GM18507 (cell line): ENCODE measurements at regions not wholly inside any gene's neighbourhood (a gene's known extent, or its start where the extent isn't known, plus 50 kb on each side); places are given as distances from the start of the nearest gene placed in this dataset.

ENCODE experiments used
- DNase-seq: peaks from one replicate; pipeline ENCODE4 v3.0.0; 2011; ENCODE audit warnings: low read depth; ENCODE audit not compliant: insufficient read length; ENCODE audit errors: extremely low spot score
- FAIRE-seq: peaks from 2 replicates; lab custom pipeline; 2011; peaks lifted over from hg19 to GRCh38; lab: Jason Lieb, UNC

DNA sequence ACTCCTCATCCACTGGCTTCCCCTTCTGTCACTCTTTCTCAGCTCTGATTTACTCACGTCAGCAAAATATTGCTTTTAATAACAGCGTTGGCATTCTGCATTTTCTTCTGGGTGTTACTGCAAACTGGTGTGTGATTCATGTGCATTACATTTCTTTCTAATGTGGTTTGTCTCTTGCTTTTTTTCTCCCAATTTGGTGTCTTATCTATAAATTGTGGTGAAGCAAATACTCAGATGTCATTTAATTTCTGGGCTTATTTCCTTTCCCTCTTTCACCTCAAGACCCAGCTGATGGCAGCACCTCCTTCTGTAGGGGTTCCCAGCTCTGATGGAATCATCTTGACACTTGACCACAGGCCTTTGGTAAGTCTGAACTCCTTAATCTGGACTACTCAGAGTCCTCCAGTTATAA lies 180.7 kb upstream of the ZNF618 start:
- FAIRE-seq (no peak), DNase-seq (no peak)

DNA sequence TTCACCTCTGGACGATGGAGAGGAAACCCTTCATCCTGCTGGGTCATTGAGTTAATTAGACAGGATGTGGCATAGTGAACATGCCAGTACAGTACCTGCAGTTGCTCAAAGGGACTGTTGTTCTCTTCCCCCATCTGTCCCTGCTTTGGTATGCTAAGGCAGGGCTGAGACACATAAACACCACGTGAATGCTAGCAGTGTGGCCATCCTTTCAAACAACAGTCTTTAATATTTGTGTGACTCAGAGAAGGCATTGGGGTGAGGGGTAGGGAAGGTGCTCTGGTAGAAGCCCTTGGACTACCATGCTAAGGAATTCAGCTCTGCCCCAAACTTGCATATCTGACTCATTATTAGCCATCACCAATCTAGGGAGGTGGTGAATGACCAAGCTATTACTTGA lies 180.2 kb upstream of the ZNF618 start:
- DNase-seq (no peak), FAIRE-seq (no peak)

DNA sequence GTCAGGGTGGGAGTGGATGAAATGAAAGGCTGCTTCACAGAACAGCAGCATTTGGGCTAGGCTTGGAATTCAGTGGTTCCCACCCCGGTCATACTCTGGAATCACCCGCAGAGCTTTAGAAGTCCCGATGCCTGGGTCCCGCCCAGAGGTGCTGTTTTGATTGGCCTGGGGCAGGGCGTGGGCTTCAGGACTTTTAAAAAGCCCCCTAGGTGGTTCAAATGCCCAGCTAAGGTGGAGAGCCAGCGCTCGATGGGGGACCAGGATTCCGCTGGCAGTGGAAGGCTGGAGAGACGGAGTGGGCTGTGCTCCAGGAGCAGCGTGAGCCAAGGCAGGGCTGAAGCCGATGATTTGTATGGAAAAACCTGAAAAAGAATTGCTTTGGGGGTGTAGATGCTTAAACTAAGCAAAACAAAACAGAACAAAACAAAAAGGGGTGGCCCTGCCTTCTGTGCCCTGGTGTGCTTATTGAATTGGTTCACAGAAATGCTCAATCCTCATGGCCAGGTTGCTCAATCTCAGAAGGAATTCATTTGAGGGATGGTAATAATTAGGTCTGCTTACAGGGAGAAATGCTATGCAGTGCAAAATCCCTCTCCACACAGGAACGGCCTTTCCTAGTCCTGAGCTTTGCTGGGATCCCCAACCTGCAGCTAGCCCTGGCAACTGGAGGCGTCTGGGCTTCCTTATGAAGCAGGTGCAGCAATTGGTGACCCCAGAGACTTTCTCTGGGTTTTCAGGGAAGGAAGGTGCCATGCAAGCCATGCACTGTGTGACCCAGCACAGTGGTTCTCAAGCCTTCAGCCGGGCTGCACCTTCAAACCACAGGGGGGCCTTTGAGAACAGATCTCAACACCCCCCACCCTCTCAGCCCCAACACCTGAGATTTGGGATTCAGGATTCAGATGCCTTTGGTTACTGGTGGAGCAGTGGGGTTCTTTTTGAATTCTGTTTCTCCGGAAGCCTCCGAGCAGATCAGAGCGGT lies 174.0 kb upstream of the ZNF618 start:
- no peak for FAIRE-seq
- DNase-seq: no peak

- no peak for FAIRE-seq
- DNase-seq: no peak
Observed at GRCh38 chr9:113705306-113705927, 170.7 kb upstream of the ZNF618 start.

- DNase-seq: no peak
- FAIRE-seq: no peak
Observed at GRCh38 chr9:113705928-113706519, 170.1 kb upstream of the ZNF618 start.

GRCh38 chr9:113707953-113708695 lies 168.0 kb upstream of the ZNF618 start:
- FAIRE-seq: no peak
- DNase-seq: no peak

DNA sequence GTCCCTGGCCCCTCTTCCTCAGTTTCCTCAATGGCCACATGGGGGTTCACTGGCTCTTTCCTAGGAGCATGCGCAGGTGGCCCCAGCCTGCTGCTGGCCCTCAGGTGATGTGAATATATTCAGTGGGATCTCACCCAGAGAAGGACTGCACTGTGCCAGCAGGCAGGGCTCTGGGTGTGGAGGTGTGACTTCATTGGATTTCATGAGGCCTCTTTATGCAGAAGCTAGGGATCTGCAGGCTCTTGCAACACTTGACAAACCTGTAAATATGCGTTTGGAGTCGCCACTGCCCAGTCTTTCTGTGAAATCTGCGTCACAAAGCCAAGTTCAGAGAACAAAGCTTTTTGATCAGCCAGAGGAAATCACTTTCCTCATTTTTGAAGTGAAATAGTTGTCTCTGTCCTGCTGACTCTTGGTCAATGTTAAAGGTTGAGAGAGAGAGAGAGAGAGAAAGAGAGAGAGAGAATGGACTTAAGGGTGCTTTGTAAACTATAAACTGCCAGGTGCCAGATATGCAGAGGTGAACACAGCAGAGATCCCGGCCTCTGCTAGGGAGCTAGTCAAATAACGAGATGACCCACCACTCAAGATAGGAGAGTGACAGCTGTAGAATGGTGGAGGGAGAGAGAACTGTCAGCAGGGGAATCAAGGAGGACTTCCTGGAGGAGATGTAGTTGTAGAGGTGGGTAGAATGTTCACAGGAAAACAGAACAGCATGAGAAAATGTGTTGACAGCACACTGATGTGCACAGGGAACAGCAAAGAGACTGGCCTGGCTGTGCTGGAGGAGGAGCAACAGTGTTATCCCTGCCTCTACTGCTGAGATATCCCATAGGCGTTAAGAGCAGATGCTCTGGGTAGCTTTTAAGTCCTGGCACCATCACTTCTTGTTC lies 167.0 kb upstream of the ZNF618 start:
- FAIRE-seq (no peak), DNase-seq (no peak)

DNA sequence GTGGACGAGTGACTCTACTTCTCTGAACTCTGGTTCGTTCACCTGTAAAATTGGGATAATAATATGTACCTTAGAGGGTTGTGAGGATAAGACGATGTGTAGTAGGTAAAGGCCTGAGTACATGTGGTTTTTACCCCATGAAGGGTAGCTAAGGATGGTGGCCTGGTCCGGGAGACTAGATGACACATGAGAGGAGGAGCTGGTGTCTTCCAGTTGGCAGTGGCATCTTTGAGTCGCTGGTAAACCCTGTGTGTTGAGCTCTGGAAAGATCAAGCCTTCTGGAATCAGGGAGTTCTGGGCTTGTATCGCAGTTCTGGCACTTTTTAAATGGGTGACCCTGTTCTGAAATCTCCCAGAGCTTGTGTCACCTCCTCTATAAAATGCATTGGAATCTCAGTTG lies 166.4 kb upstream of the ZNF618 start:
- FAIRE-seq (no peak), DNase-seq (no peak)

DNA sequence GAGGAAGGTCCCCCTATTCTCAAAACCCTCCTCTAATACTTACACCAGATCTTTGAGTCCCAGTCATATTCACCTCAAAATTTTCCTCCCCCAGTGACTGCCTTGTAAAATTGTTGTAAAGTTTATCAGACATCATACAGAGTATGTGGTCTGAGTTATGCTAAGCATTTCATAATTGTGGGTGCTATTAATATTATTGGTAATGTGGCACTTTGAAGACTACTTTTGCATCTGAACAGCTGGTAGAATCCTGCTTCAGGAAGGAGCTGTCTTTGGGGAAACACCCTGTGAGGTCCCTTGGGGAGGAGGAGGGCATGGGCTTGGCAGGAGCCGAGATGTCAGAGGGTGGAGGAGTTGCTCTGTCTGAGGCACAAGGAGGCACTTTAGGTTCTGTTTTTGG lies 164.9 kb upstream of the ZNF618 start:
- no peak for FAIRE-seq
- DNase-seq: no peak

GRCh38 chr9:113712053-113712452 lies 164.1 kb upstream of the ZNF618 start:
- no peak for FAIRE-seq
- DNase-seq: no peak

DNA sequence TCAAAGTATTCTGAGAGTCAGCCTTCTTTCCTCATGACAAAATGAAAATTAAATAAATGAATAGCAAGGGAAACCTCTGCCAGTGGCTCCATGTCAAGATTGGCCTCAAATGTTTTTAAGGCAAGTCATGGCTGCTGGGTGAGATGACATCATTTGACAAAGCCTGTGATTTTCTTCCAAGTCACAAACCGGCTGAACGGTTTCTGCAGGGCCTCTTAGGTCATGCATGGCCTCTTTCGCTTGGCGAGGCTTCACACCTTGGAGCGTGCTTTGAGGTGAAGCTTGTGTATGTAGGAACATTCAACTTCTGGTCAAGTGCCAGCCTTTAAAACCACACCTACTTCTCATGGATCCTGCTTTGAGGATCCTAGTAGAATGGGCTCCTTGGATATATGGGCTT lies 161.0 kb upstream of the ZNF618 start:
- FAIRE-seq: no peak
- DNase-seq: no peak

- no peak for DNase-seq
- no peak for FAIRE-seq
Observed at GRCh38 chr9:113719919-113720318, 156.2 kb upstream of the ZNF618 start.

DNA sequence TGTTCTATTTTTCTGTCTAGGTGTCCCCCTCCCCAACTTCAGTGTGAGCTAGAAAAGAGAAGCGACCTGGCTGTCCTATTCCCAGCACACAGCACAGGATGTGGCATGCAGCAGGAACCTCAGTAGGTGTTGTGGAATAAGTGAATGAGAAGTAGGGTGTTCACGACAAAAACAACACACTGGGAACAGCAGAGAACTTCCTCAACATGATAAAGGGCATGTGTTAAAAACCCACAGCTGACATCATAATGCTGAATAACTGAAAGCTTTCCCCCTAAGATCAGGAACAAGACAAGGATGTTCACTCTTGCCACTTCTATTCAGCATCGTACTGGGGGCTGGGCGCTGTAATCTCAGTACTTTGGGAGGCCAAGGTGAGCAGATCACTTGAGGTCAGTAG lies 155.6 kb upstream of the ZNF618 start:
- DNase-seq (no peak), FAIRE-seq (no peak)

DNA sequence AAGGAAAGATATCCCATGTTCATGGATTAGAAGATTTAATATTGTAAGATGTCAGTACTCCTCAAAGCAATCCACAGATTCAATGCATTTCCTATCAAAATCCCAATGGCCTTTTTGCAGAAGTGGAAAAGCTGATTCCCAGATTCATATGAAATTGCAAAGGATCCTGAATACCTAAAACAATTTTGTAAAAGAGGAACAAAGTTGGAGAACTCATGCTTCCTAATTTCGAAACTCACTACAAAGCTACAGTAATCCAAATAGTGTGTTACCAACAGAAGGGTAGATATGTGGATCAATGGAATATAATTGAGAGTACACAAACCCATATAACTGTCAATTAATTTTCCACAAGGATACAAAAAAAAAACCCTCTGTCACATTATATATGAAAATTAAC lies 154.3 kb upstream of the ZNF618 start:
- no peak for FAIRE-seq
- no peak for DNase-seq

DNA sequence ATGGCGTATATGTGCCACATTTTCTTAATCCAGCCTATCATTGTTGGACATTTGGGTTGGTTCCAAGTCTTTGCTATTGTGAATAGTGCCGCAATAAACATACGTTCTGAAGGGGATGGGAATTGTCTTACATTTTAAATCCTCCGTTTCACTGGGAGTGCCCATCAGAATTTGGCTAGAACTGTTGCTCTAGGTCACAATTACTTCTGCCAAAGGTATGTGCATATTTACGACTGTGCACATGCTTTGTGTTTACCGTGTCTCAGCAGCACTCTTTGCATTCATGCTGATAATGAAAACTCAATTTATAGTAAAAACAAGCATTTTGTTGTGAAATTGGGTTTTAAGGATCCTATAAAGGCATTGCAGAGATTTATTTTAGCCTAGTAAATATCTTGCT lies 151.9 kb upstream of the ZNF618 start:
- FAIRE-seq (no peak), DNase-seq (no peak)

DNA sequence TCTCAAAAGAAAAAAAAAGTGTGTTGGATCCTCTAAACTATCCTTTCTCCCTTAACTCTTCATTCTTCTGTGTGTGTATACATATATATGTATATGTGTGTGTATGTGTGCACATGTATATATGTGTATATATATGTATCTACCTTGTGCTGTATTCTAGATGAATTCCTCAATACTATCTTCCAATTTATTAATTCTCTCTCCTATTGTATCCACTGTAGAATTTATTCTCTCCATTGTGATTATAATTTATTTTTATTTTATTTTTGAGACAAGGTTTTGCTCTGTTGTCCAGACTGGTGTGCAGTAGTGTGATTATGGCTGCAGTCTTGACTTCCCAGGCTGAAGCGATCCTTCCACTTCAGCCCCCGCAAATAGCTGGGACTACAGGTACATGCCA lies 147.1 kb upstream of the ZNF618 start:
- FAIRE-seq: no peak
- DNase-seq: no peak

DNA sequence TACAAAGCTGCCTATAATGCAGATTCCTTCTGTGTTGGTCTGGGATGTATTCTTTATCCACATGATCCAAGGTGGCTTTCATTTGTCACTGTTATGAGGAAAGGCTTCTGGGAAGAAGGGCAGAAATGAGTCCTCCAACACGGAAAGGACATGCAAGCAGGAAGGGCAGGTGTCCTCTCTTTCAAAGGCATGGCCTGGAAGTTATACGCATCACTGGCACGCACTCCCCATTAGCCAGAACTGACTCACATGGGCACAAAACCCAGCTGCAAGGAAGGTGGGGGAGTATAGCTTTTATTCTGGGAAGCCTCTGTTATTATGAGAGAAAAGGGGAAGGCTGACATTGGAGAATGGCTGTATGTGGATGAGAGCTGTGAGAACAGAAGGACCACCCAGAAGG lies 141.3 kb upstream of the ZNF618 start:
- FAIRE-seq (no peak), DNase-seq (no peak)

- DNase-seq: no peak
Observed at GRCh38 chr9:113737517-113738271, 138.4 kb upstream of the ZNF618 start.

More at GRCh38 chr9:113737517-113738271, 138.4 kb upstream of the ZNF618 start:
- FAIRE-seq: no peak
